Smooth muscle cell of the brain vasculature (primary cell): ENCODE measurements at regions not wholly inside any gene's neighbourhood (a gene's known extent, or its start where the extent isn't known, plus 50 kb on each side); places are given as distances from the start of the nearest gene placed in this dataset.

Experiments used
- DNase-seq: peaks from one replicate; pipeline ENCODE4 v3.0.0-alpha.2; 2012; ENCODE audit warnings: low read depth, low spot score

- no peak for DNase-seq
Measured at GRCh38 chr10:128701837-128702236, 575.6 kb upstream of the MKI67 start.

GRCh38 chr10:128704716-128705115 lies 578.5 kb upstream of the MKI67 start:
- DNase-seq = no peak

- DNase-seq = no peak
Measured at GRCh38 chr10:128708182-128708581, 582.0 kb upstream of the MKI67 start.

- DNase-seq = no peak
Measured at GRCh38 chr10:128709686-128710085, 583.5 kb upstream of the MKI67 start.

- DNase-seq = no peak
Measured at GRCh38 chr10:128710098-128710797, 584.0 kb upstream of the MKI67 start.

- DNase-seq = no peak
Measured at GRCh38 chr10:128710798-128711183, 584.6 kb upstream of the MKI67 start.

GRCh38 chr10:128711806-128712205 lies 585.6 kb upstream of the MKI67 start:
- DNase-seq = no peak

GRCh38 chr10:128712661-128713400 lies 586.6 kb upstream of the MKI67 start:
- DNase-seq = no peak

- DNase-seq = no peak
Measured at GRCh38 chr10:128713471-128713870, 587.2 kb upstream of the MKI67 start.

GRCh38 chr10:128713874-128714570 lies 587.8 kb upstream of the MKI67 start:
- DNase-seq = no peak

- DNase-seq = no peak
Measured at GRCh38 chr10:128714644-128715415, 588.6 kb upstream of the MKI67 start.

GRCh38 chr10:128716181-128716580 lies 590.0 kb upstream of the MKI67 start:
- no peak for DNase-seq

GRCh38 chr10:128721963-128722445 lies 595.8 kb upstream of the MKI67 start:
- no peak for DNase-seq

GRCh38 chr10:128722947-128723346 lies 596.7 kb upstream of the MKI67 start:
- no peak for DNase-seq

- no peak for DNase-seq
Measured at GRCh38 chr10:128723631-128724205, 597.5 kb upstream of the MKI67 start.

GRCh38 chr10:128725531-128725930 lies 599.3 kb upstream of the MKI67 start:
- no peak for DNase-seq

GRCh38 chr10:128727114-128727513 lies 600.9 kb upstream of the MKI67 start:
- DNase-seq = no peak

GRCh38 chr10:128729910-128730420 lies 603.7 kb upstream of the MKI67 start:
- no peak for DNase-seq

GRCh38 chr10:128730922-128731321 lies 604.7 kb upstream of the MKI67 start:
- DNase-seq = no peak

- DNase-seq = no peak
Measured at GRCh38 chr10:128734161-128734560, 607.9 kb upstream of the MKI67 start.

- no peak for DNase-seq
Measured at GRCh38 chr10:128734734-128735133, 608.5 kb upstream of the MKI67 start.
